Fibroblast of lung (primary cell): ENCODE measurements at regions not wholly inside any gene's neighbourhood (a gene's known extent, or its start where the extent isn't known, plus 50 kb on each side); places are given as distances from the start of the nearest gene placed in this dataset.

ENCODE experiments used
- CTCF ChIP-seq, 2 donors: IDR thresholded peaks in 1 of 2; conservative IDR thresholded peaks in 1 of 2; 1 replicate in 1 of 2; 2 replicates in 1 of 2; pipeline ENCODE4 v1.5.1; 2011 to 2012; ENCODE audit warnings: low read length in 2 of 2, control low read depth in 1 of 2, inconsistent platforms in 1 of 2, low read depth in 1 of 2, mild to moderate bottlenecking in 1 of 2
- EZH2 ChIP-seq: IDR thresholded peaks from 2 replicates; pipeline ENCODE4 v1.5.1; 2012; ENCODE audit warnings: low read length, control low read depth, mild to moderate bottlenecking; ENCODE audit errors: missing control alignments

DNA sequence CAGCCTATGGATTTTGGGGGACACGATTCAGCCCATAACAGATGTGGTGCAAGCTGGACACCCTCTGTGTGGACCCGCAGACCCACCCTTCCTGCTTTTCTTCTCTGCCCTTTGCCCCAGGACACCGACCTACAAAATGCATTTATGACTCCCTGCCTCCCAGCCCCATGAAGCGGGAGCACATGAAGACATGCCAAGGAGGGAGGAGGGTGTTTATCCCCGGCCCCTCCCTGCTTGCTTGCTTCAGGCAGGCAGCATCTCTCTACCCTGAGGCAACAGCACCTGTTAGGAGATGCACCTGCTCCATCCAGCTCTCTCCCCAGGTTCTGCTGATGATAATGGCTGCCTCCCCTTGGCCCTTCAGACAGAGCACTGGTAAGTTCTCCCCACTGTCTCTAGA lies 187.5 kb downstream of the PSMG1 start:
- no peak for TF ChIP-seq CTCF (conservative IDR thresholded peaks at IDR 0.05 in 1 of 2, IDR thresholded peaks at IDR 0.05 in 1 of 2; ENCODE audit: low read depth in 1 of 2, low read length in 2 of 2)
- TF ChIP-seq EZH2 = no peak
